ENCODE measurements at regions not wholly inside any gene's neighbourhood (a gene's known extent, or its start where the extent isn't known, plus 50 kb on each side); places are given as distances from the start of the nearest gene placed in this dataset.

- no peak overlapping the region for H3K4me3 ChIP-seq (ENCODE audit: low read length in 2 of 2)
- H2AFZ ChIP-seq (ENCODE audit: low read length): no peak overlapping the region
- no peak overlapping the region for H2BK15ac ChIP-seq (ENCODE audit: low read length)
- H3K4me2 ChIP-seq (ENCODE audit: insufficient read depth, low read length, poor library complexity, severe bottlenecking): no peak overlapping the region
- no peak overlapping the region for H4K91ac ChIP-seq (ENCODE audit: low read depth, low read length, poor library complexity)
- H3K14ac ChIP-seq (ENCODE audit: low read length): no peak overlapping the region
- no peak overlapping the region for H3K23ac ChIP-seq (ENCODE audit: low read depth, low read length, poor library complexity)
- H3K79me1 ChIP-seq (ENCODE audit: low read depth, low read length): no peaks in the 10 kb centered on the region
- H3K9me3 ChIP-seq (replicated peaks in 1 of 2; ENCODE audit: control insufficient read depth in 2 of 2, insufficient read depth in 1 of 2, low read depth in 1 of 2, low read length in 2 of 2): no peaks in the 10 kb centered on the region
- H3K4ac ChIP-seq (ENCODE audit: low read length): no peak overlapping the region
- no peak overlapping the region for H2BK5ac ChIP-seq (ENCODE audit: low read length)
- no peak overlapping the region for H3K27ac ChIP-seq (replicated peaks; ENCODE audit: low read length)
- peaks cover 0 to 2% (median 0%) of the 10 kb centered on the region in 3 experiments for H3K27me3 ChIP-seq (ENCODE audit: control insufficient read depth in 3 of 3, insufficient read depth in 3 of 3, low read depth in 1 of 3, low read length in 3 of 3)
- DNase-seq (ENCODE audit: low spot score): no peak
- no CpG with 5 or more reads among the region's 11 CpGs for WGBS, 2 donors (ENCODE audit: extremely low coverage in 2 of 2, insufficient read length in 2 of 2, insufficient replicate concordance in 1 of 2)
- no peaks in the 10 kb centered on the region for H3K4me1 ChIP-seq (ENCODE audit: control insufficient read depth in 2 of 2, insufficient read depth in 1 of 2, low read depth in 1 of 2, low read length in 2 of 2)
- no peak overlapping the region for H3K9ac ChIP-seq (ENCODE audit: low read depth, low read length, poor library complexity)
- no peak overlapping the region for H4K8ac ChIP-seq (ENCODE audit: low read depth, low read length)
- H3K18ac ChIP-seq (ENCODE audit: low read length): no peak overlapping the region
- no peak overlapping the region for H2AK5ac ChIP-seq (ENCODE audit: low read depth, low read length)
- no peaks in the 10 kb centered on the region for H3K36me3 ChIP-seq (replicated peaks in 1 of 2; ENCODE audit: control insufficient read depth in 2 of 2, insufficient read depth in 2 of 2, low read length in 2 of 2)
- no peak overlapping the region for H2BK12ac ChIP-seq (ENCODE audit: low read length)
- no peak overlapping the region for H2BK120ac ChIP-seq (ENCODE audit: low read depth, low read length)
These were observed 205.9 kb upstream of the SVIL start for GRCh38 chr10:29840516-29841276.

DNA sequence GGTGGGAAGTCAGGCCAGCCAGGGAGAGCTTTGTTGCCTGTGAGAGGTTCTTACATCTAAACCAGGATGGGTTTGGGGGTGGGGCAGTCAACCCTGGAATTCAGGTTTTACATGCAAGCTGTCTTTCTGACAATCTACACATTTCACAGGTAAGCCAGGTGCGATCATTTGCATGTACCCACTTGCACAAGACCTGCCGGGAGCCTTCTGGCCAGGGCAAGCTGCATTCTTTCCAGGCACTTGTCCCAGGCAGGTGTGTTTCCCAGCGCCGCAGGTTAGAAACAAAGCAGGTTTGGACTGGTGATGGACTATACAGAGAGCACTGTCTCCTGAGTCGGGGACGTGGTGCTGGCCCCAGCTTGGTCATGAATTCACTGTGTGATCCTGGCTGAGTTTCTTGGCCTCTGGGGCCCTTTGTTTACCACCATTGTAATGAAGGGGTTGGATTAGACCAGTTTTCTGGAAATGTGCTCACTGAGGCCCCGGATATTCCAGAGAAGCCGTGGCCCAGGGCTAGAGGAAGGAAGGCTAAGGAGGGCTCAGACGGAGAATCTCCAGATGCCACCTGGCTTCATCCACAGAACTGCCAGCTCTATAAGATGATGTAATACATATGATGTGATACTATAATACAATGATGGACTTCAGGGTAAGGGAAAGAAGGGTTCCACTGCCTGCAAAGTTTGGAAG, 205.2 kb upstream of the SVIL start:
- H2BK5ac ChIP-seq (ENCODE audit: low read length): no peak overlapping the region
- peaks cover 0 to 2% (median 0%) of the 10 kb centered on the region in 3 experiments for H3K27me3 ChIP-seq (ENCODE audit: control insufficient read depth in 3 of 3, insufficient read depth in 3 of 3, low read depth in 1 of 3, low read length in 3 of 3)
- H3K36me3 ChIP-seq (replicated peaks in 1 of 2; ENCODE audit: control insufficient read depth in 2 of 2, insufficient read depth in 2 of 2, low read length in 2 of 2): no peaks in the 10 kb centered on the region
- H3K23ac ChIP-seq (ENCODE audit: low read depth, low read length, poor library complexity): no peak overlapping the region
- no peak overlapping the region for H3K4ac ChIP-seq (ENCODE audit: low read length)
- H3K27ac ChIP-seq (replicated peaks; ENCODE audit: low read length): no peak overlapping the region
- no CpG with 5 or more reads among the region's 9 CpGs for WGBS, 2 donors (ENCODE audit: extremely low coverage in 2 of 2, insufficient read length in 2 of 2, insufficient replicate concordance in 1 of 2)
- no peak overlapping the region for H2BK15ac ChIP-seq (ENCODE audit: low read length)
- no peaks in the 10 kb centered on the region for H3K9me3 ChIP-seq (replicated peaks in 1 of 2; ENCODE audit: control insufficient read depth in 2 of 2, insufficient read depth in 1 of 2, low read depth in 1 of 2, low read length in 2 of 2)
- H3K18ac ChIP-seq (ENCODE audit: low read length): no peak overlapping the region
- DNase-seq (ENCODE audit: low spot score): no peak
- H3K79me1 ChIP-seq (ENCODE audit: low read depth, low read length): no peaks in the 10 kb centered on the region
- H3K14ac ChIP-seq (ENCODE audit: low read length): no peak overlapping the region
- no peak overlapping the region for H4K8ac ChIP-seq (ENCODE audit: low read depth, low read length)
- no peak overlapping the region for H2BK120ac ChIP-seq (ENCODE audit: low read depth, low read length)
- no peak overlapping the region for H2AFZ ChIP-seq (ENCODE audit: low read length)
- H3K4me3 ChIP-seq (ENCODE audit: low read length in 2 of 2): no peak overlapping the region
- no peak overlapping the region for H2AK5ac ChIP-seq (ENCODE audit: low read depth, low read length)
- no peak overlapping the region for H2BK12ac ChIP-seq (ENCODE audit: low read length)
- H3K4me2 ChIP-seq (ENCODE audit: insufficient read depth, low read length, poor library complexity, severe bottlenecking): no peak overlapping the region
- H4K91ac ChIP-seq (ENCODE audit: low read depth, low read length, poor library complexity): no peak overlapping the region
- H3K4me1 ChIP-seq (ENCODE audit: control insufficient read depth in 2 of 2, insufficient read depth in 1 of 2, low read depth in 1 of 2, low read length in 2 of 2): no peaks in the 10 kb centered on the region
- H3K9ac ChIP-seq (ENCODE audit: low read depth, low read length, poor library complexity): no peak overlapping the region

DNA sequence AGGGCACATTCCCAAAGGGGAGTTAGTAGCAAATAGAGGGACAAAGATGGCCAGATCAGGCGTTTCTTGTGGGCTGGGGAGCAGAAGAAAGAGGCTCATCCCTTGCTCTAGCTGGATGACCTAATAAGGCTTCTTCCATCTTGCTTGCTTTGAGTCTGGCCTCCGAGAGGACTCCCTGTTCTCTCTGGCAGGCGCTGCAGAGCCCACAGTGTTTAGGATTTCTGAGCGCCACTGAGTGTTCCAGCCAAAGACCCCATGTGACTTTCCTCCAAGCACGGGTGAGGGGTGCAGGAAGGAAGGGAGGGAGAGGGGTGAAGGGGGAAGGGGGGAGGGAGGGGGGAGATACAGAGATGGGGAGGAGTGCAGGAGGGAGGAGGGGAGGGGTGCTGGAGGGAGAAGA, 203.8 kb upstream of the SVIL start:
- no peak overlapping the region for H2BK120ac ChIP-seq (ENCODE audit: low read depth, low read length)
- H3K18ac ChIP-seq (ENCODE audit: low read length): no peak overlapping the region
- no CpG with 5 or more reads among the region's 5 CpGs for WGBS, 2 donors (ENCODE audit: extremely low coverage in 2 of 2, insufficient read length in 2 of 2, insufficient replicate concordance in 1 of 2)
- H3K27ac ChIP-seq (replicated peaks; ENCODE audit: low read length): no peak overlapping the region
- no peak overlapping the region for H4K91ac ChIP-seq (ENCODE audit: low read depth, low read length, poor library complexity)
- H4K8ac ChIP-seq (ENCODE audit: low read depth, low read length): no peak overlapping the region
- H3K9me3 ChIP-seq (replicated peaks in 1 of 2; ENCODE audit: control insufficient read depth in 2 of 2, insufficient read depth in 1 of 2, low read depth in 1 of 2, low read length in 2 of 2): no peaks in the 10 kb centered on the region
- no peak overlapping the region for H3K9ac ChIP-seq (ENCODE audit: low read depth, low read length, poor library complexity)
- no peaks in the 10 kb centered on the region for H3K36me3 ChIP-seq (replicated peaks in 1 of 2; ENCODE audit: control insufficient read depth in 2 of 2, insufficient read depth in 2 of 2, low read length in 2 of 2)
- H2BK5ac ChIP-seq (ENCODE audit: low read length): no peak overlapping the region
- H2AFZ ChIP-seq (ENCODE audit: low read length): no peak overlapping the region
- H3K14ac ChIP-seq (ENCODE audit: low read length): no peak overlapping the region
- H2AK5ac ChIP-seq (ENCODE audit: low read depth, low read length): no peak overlapping the region
- H3K4me2 ChIP-seq (ENCODE audit: insufficient read depth, low read length, poor library complexity, severe bottlenecking): no peak overlapping the region
- H3K4me1 ChIP-seq (ENCODE audit: control insufficient read depth in 2 of 2, insufficient read depth in 1 of 2, low read depth in 1 of 2, low read length in 2 of 2): no peaks in the 10 kb centered on the region
- H3K4me3 ChIP-seq (ENCODE audit: low read length in 2 of 2): no peak overlapping the region
- H3K4ac ChIP-seq (ENCODE audit: low read length): no peak overlapping the region
- H2BK15ac ChIP-seq (ENCODE audit: low read length): no peak overlapping the region
- no peak overlapping the region for H2BK12ac ChIP-seq (ENCODE audit: low read length)
- H3K79me1 ChIP-seq (ENCODE audit: low read depth, low read length): no peaks in the 10 kb centered on the region
- no peak overlapping the region for H3K23ac ChIP-seq (ENCODE audit: low read depth, low read length, poor library complexity)
- DNase-seq (ENCODE audit: low spot score): no peak
- peaks cover 0 to 2% (median 0%) of the 10 kb centered on the region in 3 experiments for H3K27me3 ChIP-seq (ENCODE audit: control insufficient read depth in 3 of 3, insufficient read depth in 3 of 3, low read depth in 1 of 3, low read length in 3 of 3)

GRCh38 chr10:29837586-29837985, 202.8 kb upstream of the SVIL start:
- no peak overlapping the region for H2BK120ac ChIP-seq (ENCODE audit: low read depth, low read length)
- H3K9me3 ChIP-seq (replicated peaks in 1 of 2; ENCODE audit: control insufficient read depth in 2 of 2, insufficient read depth in 1 of 2, low read depth in 1 of 2, low read length in 2 of 2): no peaks in the 10 kb centered on the region
- no peak overlapping the region for H2AFZ ChIP-seq (ENCODE audit: low read length)
- H3K4me1 ChIP-seq (ENCODE audit: control insufficient read depth in 2 of 2, insufficient read depth in 1 of 2, low read depth in 1 of 2, low read length in 2 of 2): no peaks in the 10 kb centered on the region
- no peak overlapping the region for H3K4me3 ChIP-seq (ENCODE audit: low read length in 2 of 2)
- H4K8ac ChIP-seq (ENCODE audit: low read depth, low read length): no peak overlapping the region
- peaks cover 0 to 2% (median 0%) of the 10 kb centered on the region in 3 experiments for H3K27me3 ChIP-seq (ENCODE audit: control insufficient read depth in 3 of 3, insufficient read depth in 3 of 3, low read depth in 1 of 3, low read length in 3 of 3)
- H3K36me3 ChIP-seq (replicated peaks in 1 of 2; ENCODE audit: control insufficient read depth in 2 of 2, insufficient read depth in 2 of 2, low read length in 2 of 2): no peaks in the 10 kb centered on the region
- H4K91ac ChIP-seq (ENCODE audit: low read depth, low read length, poor library complexity): no peak overlapping the region
- no peak overlapping the region for H3K27ac ChIP-seq (replicated peaks; ENCODE audit: low read length)
- H3K4ac ChIP-seq (ENCODE audit: low read length): no peak overlapping the region
- H3K14ac ChIP-seq (ENCODE audit: low read length): no peak overlapping the region
- no peak overlapping the region for H2BK12ac ChIP-seq (ENCODE audit: low read length)
- H3K23ac ChIP-seq (ENCODE audit: low read depth, low read length, poor library complexity): no peak overlapping the region
- no CpG with 5 or more reads among the region's 1 CpG for WGBS, 2 donors (ENCODE audit: extremely low coverage in 2 of 2, insufficient read length in 2 of 2, insufficient replicate concordance in 1 of 2)
- no peak overlapping the region for H2AK5ac ChIP-seq (ENCODE audit: low read depth, low read length)
- H3K18ac ChIP-seq (ENCODE audit: low read length): no peak overlapping the region
- no peak for DNase-seq (ENCODE audit: low spot score)
- H3K9ac ChIP-seq (ENCODE audit: low read depth, low read length, poor library complexity): no peak overlapping the region
- no peaks in the 10 kb centered on the region for H3K79me1 ChIP-seq (ENCODE audit: low read depth, low read length)
- no peak overlapping the region for H3K4me2 ChIP-seq (ENCODE audit: insufficient read depth, low read length, poor library complexity, severe bottlenecking)
- no peak overlapping the region for H2BK15ac ChIP-seq (ENCODE audit: low read length)
- H2BK5ac ChIP-seq (ENCODE audit: low read length): no peak overlapping the region

Measured in neuronal stem cell (in vitro differentiated cells).